OCI-LY7 (cell line): ENCODE measurements at regions not wholly inside any gene's neighbourhood (a gene's known extent, or its start where the extent isn't known, plus 50 kb on each side); places are given as distances from the start of the nearest gene placed in this dataset.

ENCODE experiments used
- BruUV-seq: library from RNA; stranded (reverse); fragments of 400-500 nt; replicated peaks from 2 replicates; lab custom pipeline; 2021; lab: Mats Ljungman, UMichigan
- CTCF ChIA-PET: fragments of 300-600 bp; sonication (Branson Sonifier 250); formaldehyde crosslinking; loops from one replicate; lab custom pipeline; 2022; ENCODE audit warnings: antibody characterized with exemption; ENCODE audit not compliant: unreplicated experiment; lab: Charles Lee
- POLR2A ChIA-PET: fragments of 300-600 bp; sonication (Branson Sonifier 250); formaldehyde crosslinking; loops from one replicate; lab custom pipeline; 2022; ENCODE audit warnings: antibody characterized with exemption; lab: Charles Lee
- DNase-seq: peaks from one replicate; pipeline ENCODE4 v3.0.0-alpha.2; 2015; ENCODE audit warnings: low spot score
- H2AFZ ChIP-seq: fragments of 200-600 bp; sonication (generic), shearing (Covaris generic); 2 replicates; pipeline ENCODE4 v1.6.1; 2014; ENCODE audit warnings: mild to moderate bottlenecking, antibody characterized with exemption, low read length, moderate library complexity
- H3K27ac ChIP-seq: fragments of 200-600 bp; sonication (generic); 2 replicates; pipeline ENCODE4 v1.5.1; 2014; ENCODE audit warnings: mixed run types, low read depth, mild to moderate bottlenecking, moderate library complexity, low read length, inconsistent platforms; ENCODE audit not compliant: poor library complexity, severe bottlenecking
- H3K36me3 ChIP-seq: fragments of 200-600 bp; sonication (generic); 2 replicates; pipeline ENCODE4 v1.6.1; 2014; ENCODE audit warnings: mild to moderate bottlenecking, antibody characterized with exemption, low read length, moderate library complexity, mixed read lengths; ENCODE audit not compliant: insufficient read depth
- H3K4me1 ChIP-seq: fragments of 200-600 bp; sonication (generic); 2 replicates; pipeline ENCODE4 v1.5.1; 2014; ENCODE audit warnings: mild to moderate bottlenecking, low read length; ENCODE audit not compliant: insufficient read depth, poor library complexity, severe bottlenecking
- H3K4me2 ChIP-seq: fragments of 200-600 bp; sonication (generic); 2 replicates; pipeline ENCODE4 v1.6.1; 2014; ENCODE audit warnings: mild to moderate bottlenecking, low read length
- H3K4me3 ChIP-seq: fragments of 200-600 bp; sonication (generic); 2 replicates; pipeline ENCODE4 v1.5.1; 2014; ENCODE audit warnings: mild to moderate bottlenecking, low read depth, low read length; ENCODE audit not compliant: poor library complexity, severe bottlenecking
- H3K79me2 ChIP-seq: fragments of 200-600 bp; sonication (generic); 2 replicates; pipeline ENCODE4 v1.6.1; 2016; ENCODE audit warnings: low read depth, mild to moderate bottlenecking, low read length, moderate library complexity, mixed read lengths; ENCODE audit not compliant: insufficient read depth
- H3K9me2 ChIP-seq: fragments of 200-600 bp; sonication (generic); 2 replicates; pipeline ENCODE4 v1.6.1; 2016; ENCODE audit warnings: mild to moderate bottlenecking, low read length, mixed read lengths; ENCODE audit not compliant: insufficient read depth
- H3K9me3 ChIP-seq: fragments of 200-600 bp; sonication (generic); 2 replicates; pipeline ENCODE4 v1.6.1; 2014; ENCODE audit warnings: mild to moderate bottlenecking, mixed run types, low read length, mixed read lengths
- H4K20me1 ChIP-seq: fragments of 200-600 bp; sonication (generic); 2 replicates; pipeline ENCODE4 v1.6.1; 2014; ENCODE audit warnings: mild to moderate bottlenecking, antibody characterized with exemption, low read length, moderate library complexity, mixed read lengths; ENCODE audit not compliant: insufficient read depth
- EZH2phosphoT487 ChIP-seq: fragments of 200-600 bp; sonication (generic); IDR thresholded peaks from 2 replicates; pipeline ENCODE4 v1.6.1; 2018; ENCODE audit warnings: low read depth, borderline replicate concordance, mild to moderate bottlenecking, mixed run types, antibody characterized with exemption, low read length, moderate library complexity, mixed read lengths
- intact Hi-C: fragments of 100-400 bp; cut with micrococcal nuclease; formaldehyde crosslinking; loops from one replicate; pipeline ENCODE4 v1.10.0; 2022; ENCODE audit not compliant: unreplicated experiment
- TF ChIP-seq, protein P1 (sequence below): fragments of 200-600 bp; sonication (generic); conservative IDR thresholded peaks from 2 replicates; pipeline ENCODE4 v1.5.1; 2014; ENCODE audit warnings: mild to moderate bottlenecking, antibody characterized with exemption, low read length, moderate library complexity, mixed read lengths

DNA sequence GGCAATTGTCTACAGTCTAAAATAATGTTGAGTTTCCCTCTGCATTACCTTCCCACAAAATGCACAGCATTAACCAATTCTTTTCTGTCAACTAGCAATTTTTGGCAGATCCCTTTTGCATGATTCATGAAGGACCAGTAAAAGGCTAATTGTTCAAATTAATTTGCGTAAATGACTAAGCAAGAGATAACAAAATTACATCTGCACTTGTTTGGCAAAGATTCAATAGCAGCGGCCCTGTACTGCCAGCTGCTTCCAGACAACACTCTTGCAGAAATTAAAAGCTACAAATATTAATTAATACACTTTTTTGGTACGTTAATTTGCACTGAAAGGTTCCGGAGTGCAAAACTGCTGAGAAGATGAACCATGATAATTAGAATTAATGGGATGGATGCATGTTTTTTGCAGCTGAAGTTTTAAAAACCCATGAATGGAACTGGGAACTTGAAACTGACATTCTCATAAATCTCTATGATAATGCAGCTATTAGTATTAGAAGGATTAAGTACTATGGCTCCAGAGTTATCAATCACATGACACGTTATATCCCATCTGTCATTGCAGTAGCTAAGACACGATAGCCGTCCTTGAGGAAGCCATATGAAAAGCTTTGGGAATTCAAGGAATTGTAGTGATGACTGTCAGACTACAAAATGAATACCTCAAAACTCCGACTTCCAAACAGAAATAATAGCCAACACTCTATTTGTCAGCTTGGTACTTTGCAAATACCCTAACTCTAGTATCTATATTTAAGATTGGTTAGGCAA lies 1268.3 kb upstream of the ACVR2A start:
- Histone ChIP-seq H3K4me1 (no peaks in the 10 kb centered on the region), H3K36me3 (no peaks in the 10 kb centered on the region), H3K9me2 (no peaks in the 10 kb centered on the region), H3K27ac (no peak overlapping the region), H3K4me2 (no peak overlapping the region), H3K9me3 (no peaks in the 10 kb centered on the region), H3K4me3 (no peak overlapping the region), H2AFZ (no peak overlapping the region), H4K20me1 (no peaks in the 10 kb centered on the region), H3K79me2 (no peaks in the 10 kb centered on the region)
- POLR2A ChIA-PET, result interaction anchor here (0.8 kb wide), 1 partner anchor 37 kb away, joined by 3 read pairs; no protein-coding TSS in a partner anchor
- no peak for DNase-seq
- TF ChIP-seq EZH2phosphoT487, result no peak
- TF ChIP-seq, protein P1, sequence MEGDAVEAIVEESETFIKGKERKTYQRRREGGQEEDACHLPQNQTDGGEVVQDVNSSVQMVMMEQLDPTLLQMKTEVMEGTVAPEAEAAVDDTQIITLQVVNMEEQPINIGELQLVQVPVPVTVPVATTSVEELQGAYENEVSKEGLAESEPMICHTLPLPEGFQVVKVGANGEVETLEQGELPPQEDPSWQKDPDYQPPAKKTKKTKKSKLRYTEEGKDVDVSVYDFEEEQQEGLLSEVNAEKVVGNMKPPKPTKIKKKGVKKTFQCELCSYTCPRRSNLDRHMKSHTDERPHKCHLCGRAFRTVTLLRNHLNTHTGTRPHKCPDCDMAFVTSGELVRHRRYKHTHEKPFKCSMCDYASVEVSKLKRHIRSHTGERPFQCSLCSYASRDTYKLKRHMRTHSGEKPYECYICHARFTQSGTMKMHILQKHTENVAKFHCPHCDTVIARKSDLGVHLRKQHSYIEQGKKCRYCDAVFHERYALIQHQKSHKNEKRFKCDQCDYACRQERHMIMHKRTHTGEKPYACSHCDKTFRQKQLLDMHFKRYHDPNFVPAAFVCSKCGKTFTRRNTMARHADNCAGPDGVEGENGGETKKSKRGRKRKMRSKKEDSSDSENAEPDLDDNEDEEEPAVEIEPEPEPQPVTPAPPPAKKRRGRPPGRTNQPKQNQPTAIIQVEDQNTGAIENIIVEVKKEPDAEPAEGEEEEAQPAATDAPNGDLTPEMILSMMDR, result no peak
- BruUV-seq, result no TSS peak
- intact Hi-C loops, result no loop called here
- CTCF ChIA-PET, result no interaction called here

DNA sequence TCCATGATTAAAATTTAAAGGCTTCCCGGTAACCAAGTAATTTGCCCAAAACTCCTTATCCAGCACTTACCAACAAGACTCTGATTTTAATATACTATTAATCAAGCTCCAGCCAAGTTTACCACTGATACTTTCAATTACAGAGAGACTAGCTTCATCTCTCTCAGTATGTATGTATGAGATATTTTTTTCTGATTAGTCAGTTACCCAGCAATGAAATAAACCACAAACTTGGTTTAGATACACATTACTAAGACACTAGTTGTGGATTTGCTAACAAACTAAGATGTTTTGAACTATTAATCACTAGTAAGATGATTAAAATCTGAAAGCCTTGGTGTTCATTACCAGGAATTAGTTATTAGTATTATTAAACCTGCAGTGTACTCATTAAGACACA lies 1272.2 kb upstream of the ACVR2A start:
- no TSS peak for BruUV-seq
- H3K9me3 ChIP-seq, result no peaks in the 10 kb centered on the region
- H3K36me3 ChIP-seq, result no peaks in the 10 kb centered on the region
- no peak for TF ChIP-seq EZH2phosphoT487
- TF ChIP-seq, protein P1, result no peak
- H3K27ac ChIP-seq, result no peak overlapping the region
- intact Hi-C loops, result no loop called here
- H3K79me2 ChIP-seq, result no peaks in the 10 kb centered on the region
- no peaks in the 10 kb centered on the region for H3K4me1 ChIP-seq
- CTCF ChIA-PET, result no interaction called here
- no peaks in the 10 kb centered on the region for H3K9me2 ChIP-seq
- no peak overlapping the region for H3K4me2 ChIP-seq
- POLR2A ChIA-PET, result no interaction called here
- H3K4me3 ChIP-seq, result no peak overlapping the region
- H4K20me1 ChIP-seq, result no peaks in the 10 kb centered on the region
- no peak overlapping the region for H2AFZ ChIP-seq
- no peak for DNase-seq

DNA sequence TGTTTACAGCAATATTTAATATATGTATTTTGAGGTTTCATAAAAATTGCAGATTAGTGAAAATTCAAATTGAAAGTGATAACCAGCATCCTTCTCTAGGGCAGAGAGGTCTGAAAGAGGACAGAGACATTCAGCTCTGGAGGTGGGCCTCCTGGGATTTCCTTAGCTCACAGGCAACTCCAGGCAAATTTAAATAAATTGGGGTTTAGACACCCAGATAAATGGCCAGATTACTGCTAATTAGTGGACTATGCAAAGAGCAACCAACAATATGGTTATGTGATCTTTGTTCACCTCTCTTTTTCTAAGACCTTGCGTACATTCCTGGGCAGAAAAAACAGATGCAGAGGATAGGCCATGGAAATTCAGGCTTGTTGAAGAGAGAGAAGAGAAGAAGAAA lies 1282.8 kb upstream of the ACVR2A start:
- POLR2A ChIA-PET, result no interaction called here
- BruUV-seq, result no TSS peak

More for the DNA sequence above, 1282.8 kb upstream of the ACVR2A start:
- no peaks in the 10 kb centered on the region for H3K36me3 ChIP-seq
- no peak overlapping the region for H3K4me2 ChIP-seq
- H3K4me1 ChIP-seq, result no peaks in the 10 kb centered on the region
- intact Hi-C loops, result no loop called here
- H3K9me3 ChIP-seq, result no peaks in the 10 kb centered on the region
- H3K4me3 ChIP-seq, result no peak overlapping the region
- DNase-seq, result no peak
- H2AFZ ChIP-seq, result no peak overlapping the region
- no peak for TF ChIP-seq EZH2phosphoT487
- TF ChIP-seq, protein P1, result no peak
- CTCF ChIA-PET, result no interaction called here
- no peaks in the 10 kb centered on the region for H3K9me2 ChIP-seq
- H4K20me1 ChIP-seq, result no peaks in the 10 kb centered on the region
- H3K27ac ChIP-seq, result no peak overlapping the region
- H3K79me2 ChIP-seq, result no peaks in the 10 kb centered on the region
